Pancreas (tissue), 10 donors: ENCODE measurements at regions not wholly inside any gene's neighbourhood (a gene's known extent, or its start where the extent isn't known, plus 50 kb on each side); places are given as distances from the start of the nearest gene placed in this dataset.

Source experiments
- ATAC-seq, 4 donors: fragments of 200-7000 bp; cut with Tn5 transposase; one replicate each; pipeline versions ENCODE4 v1.8.0 to v1.9.1; 2020; ENCODE audit warnings: mild to moderate bottlenecking in 4 of 4, moderate library complexity in 4 of 4
- DNase-seq, 6 donors: peaks; one replicate each; pipeline ENCODE4 v3.0.0-alpha.2; 2020
- FAIRE-seq: peaks from 2 replicates; lab custom pipeline; 2012; peaks lifted over from hg19 to GRCh38; lab: Jason Lieb, UNC
- H3K27ac ChIP-seq, 4 donors: fragments of 200-600 bp; sonication (generic); 1 replicate in 3 of 4; 2 replicates in 1 of 4; pipeline versions ENCODE4 v1.5.0 to v1.8.0; 2020
- H3K27me3 ChIP-seq, 4 donors: fragments of 200-600 bp; one replicate each; pipeline ENCODE4 v1.8.0; 2021
- H3K36me3 ChIP-seq, 3 donors: fragments of 200-600 bp; sonication (generic) in 1 of 3; one replicate each; pipeline versions ENCODE4 v1.5.0 to v1.8.0; 2020 to 2021
- H3K4me1 ChIP-seq, 3 donors: fragments of 200-600 bp; one replicate each; pipeline ENCODE4 v1.8.0; 2021
- H3K4me3 ChIP-seq, 4 donors: fragments of 200-600 bp; sonication (generic) in 2 of 4; one replicate each; pipeline versions ENCODE4 v1.5.0 to v1.8.0; 2020 to 2021
- H3K9me3 ChIP-seq, 4 donors: fragments of 200-600 bp; one replicate each; pipeline ENCODE4 v1.8.0; 2021
- CTCF ChIP-seq, 4 donors: fragments of 200-600 bp; sonication (generic) in 3 of 4; IDR thresholded peaks; one replicate each; pipeline versions ENCODE4 v1.5.0 to v1.8.0; 2021; ENCODE audit warnings: antibody characterized with exemption in 4 of 4
- WGBS, 2 donors: extraction: QIAGEN DNeasy Blood & Tissue Kit; methylation state at CpG; one replicate each; pipeline ENCODE4 v1.1.7; 2013; 5-methylcytosine and 5-hydroxymethylcytosine counted together
- intact Hi-C, 3 donors: fragments of 100-400 bp; cut with DNase I; formaldehyde crosslinking; loops; one replicate each; pipeline versions ENCODE4 v1.11.1 to v1.14.2; 2022
- donor health status: healthy with polysubstance abuse.
- donor health status: DM: no; HTN: no; CAD: no; lungs with moderate emphysema.
- donor health status: DM: no; HTN: no; CAD: no.
- donor health status: control.
- donor health status: control.
- donor health status: Bipolar disorder and iron deficiency.
- donor health status: DM: yes; HTN: yes; CAD: no.
- donor health status: DM: no; HTN: no; CAD: no.
- donor health status: DM: no; HTN: no; CAD: no.
- donor health status: DM: yes; HTN: yes; CAD: no.

- no peak overlapping the region for H3K27ac ChIP-seq
- no peak for TF ChIP-seq CTCF (IDR thresholded peaks at IDR 0.05)
- no peak for DNase-seq
- H3K27me3 ChIP-seq: no peaks in the 10 kb centered on the region
- H3K9me3 ChIP-seq: no peaks in the 10 kb centered on the region
- ATAC-seq: no peak
- no peak overlapping the region for H3K4me3 ChIP-seq
- peaks cover 0 to 19% (median 16%) of the 10 kb centered on the region in 3 donors for H3K4me1 ChIP-seq
- no peaks in the 10 kb centered on the region for H3K36me3 ChIP-seq
- intact Hi-C loops: no loop called here
- no peak for FAIRE-seq
Observed at GRCh38 chr21:28280611-28281010, 712.1 kb downstream of the LTN1 start.

GRCh38 chr21:28277324-28277723, 715.4 kb downstream of the LTN1 start:
- 93 to 96% methylated on average over 1 of the region's 1 CpG for WGBS, 2 donors
- FAIRE-seq: no peak
- Histone ChIP-seq H3K4me1 (peaks cover 0 to 2% (median 0%) of the 10 kb centered on the region in 3 donors), H3K27me3 (no peaks in the 10 kb centered on the region), H3K36me3 (no peaks in the 10 kb centered on the region), H3K4me3 (no peak overlapping the region), H3K27ac (no peak overlapping the region), H3K9me3 (no peaks in the 10 kb centered on the region)
- intact Hi-C loops: no loop called here
- DNase-seq: no peak
- no peak for ATAC-seq
- no peak for TF ChIP-seq CTCF (IDR thresholded peaks at IDR 0.05)

- H3K9me3 ChIP-seq: no peaks in the 10 kb centered on the region
- H3K4me1 ChIP-seq: peaks cover 0 to 8% (median 0%) of the 10 kb centered on the region in 3 donors
- H3K27me3 ChIP-seq: no peaks in the 10 kb centered on the region
- no peak for TF ChIP-seq CTCF (IDR thresholded peaks at IDR 0.05)
- ATAC-seq (no peak), DNase-seq (no peak), FAIRE-seq (no peak)
- WGBS, 2 donors: 90 to 93% methylated on average over 3 of the region's 3 CpGs
- no peaks in the 10 kb centered on the region for H3K36me3 ChIP-seq
- no peak overlapping the region for H3K27ac ChIP-seq
- intact Hi-C loops: no loop called here
- no peak overlapping the region for H3K4me3 ChIP-seq
Observed at GRCh38 chr21:28272272-28272992, 720.2 kb downstream of the LTN1 start.

GRCh38 chr21:28269173-28269572, 723.5 kb downstream of the LTN1 start:
- no peak for TF ChIP-seq CTCF (IDR thresholded peaks at IDR 0.05)
- H3K4me3 ChIP-seq: no peak overlapping the region
- peaks cover 0 to 8% (median 0%) of the 10 kb centered on the region in 3 donors for H3K4me1 ChIP-seq
- intact Hi-C loops: no loop called here
- DNase-seq: no peak
- H3K9me3 ChIP-seq: no peaks in the 10 kb centered on the region
- no peak for ATAC-seq
- no peak for FAIRE-seq
- no peak overlapping the region for H3K27ac ChIP-seq
- no peaks in the 10 kb centered on the region for H3K36me3 ChIP-seq
- H3K27me3 ChIP-seq: no peaks in the 10 kb centered on the region

GRCh38 chr21:28268685-28269084, 724.0 kb downstream of the LTN1 start:
- Histone ChIP-seq H3K9me3 (no peaks in the 10 kb centered on the region), H3K36me3 (no peaks in the 10 kb centered on the region), H3K27me3 (no peaks in the 10 kb centered on the region), H3K4me3 (no peak overlapping the region), H3K4me1 (peaks cover 0 to 8% (median 0%) of the 10 kb centered on the region in 3 donors), H3K27ac (no peak overlapping the region)
- no peak for ATAC-seq
- FAIRE-seq: no peak
- no peak for TF ChIP-seq CTCF (IDR thresholded peaks at IDR 0.05)
- intact Hi-C loops: no loop called here
- no peak for DNase-seq
- 40 to 48% methylated on average over 4 of the region's 4 CpGs for WGBS, 2 donors
